VCaP (cell line): ENCODE measurements at regions not wholly inside any gene's neighbourhood (a gene's known extent, or its start where the extent isn't known, plus 50 kb on each side); places are given as distances from the start of the nearest gene placed in this dataset.
A peak's percentile ranks its signal among the peaks of the same experiment; 100 is the strongest.

ENCODE experiments used
- H3K27ac ChIP-seq: fragments of 450-650 bp; 2 replicates; pipeline ENCODE4 v1.5.1; 2017
- TF ChIP-seq, protein P1 (sequence below): fragments of 450-650 bp; conservative IDR thresholded peaks from 2 replicates; pipeline ENCODE4 v1.5.1; 2017; ENCODE audit warnings: mild to moderate bottlenecking, moderate library complexity

DNA sequence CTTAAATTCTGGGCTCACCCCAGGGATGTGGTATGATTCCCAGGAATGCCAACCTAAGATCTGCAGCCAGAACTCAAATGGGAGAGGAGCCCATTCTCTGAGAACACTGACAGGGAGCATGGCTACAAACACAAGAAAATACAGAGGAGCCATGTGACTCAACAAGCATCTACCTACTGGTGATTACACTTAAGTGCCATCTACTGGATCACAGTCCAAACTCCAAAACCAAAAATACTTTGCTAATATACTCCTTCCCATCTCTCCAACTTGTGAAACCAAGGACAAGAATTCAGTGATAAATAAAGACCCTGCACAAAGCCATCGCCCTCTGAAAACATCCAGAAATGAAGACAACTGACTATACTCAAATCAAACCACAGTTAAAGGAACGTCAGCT is 116.9 kb downstream of the NR4A2 start:
- TF ChIP-seq, protein P1, sequence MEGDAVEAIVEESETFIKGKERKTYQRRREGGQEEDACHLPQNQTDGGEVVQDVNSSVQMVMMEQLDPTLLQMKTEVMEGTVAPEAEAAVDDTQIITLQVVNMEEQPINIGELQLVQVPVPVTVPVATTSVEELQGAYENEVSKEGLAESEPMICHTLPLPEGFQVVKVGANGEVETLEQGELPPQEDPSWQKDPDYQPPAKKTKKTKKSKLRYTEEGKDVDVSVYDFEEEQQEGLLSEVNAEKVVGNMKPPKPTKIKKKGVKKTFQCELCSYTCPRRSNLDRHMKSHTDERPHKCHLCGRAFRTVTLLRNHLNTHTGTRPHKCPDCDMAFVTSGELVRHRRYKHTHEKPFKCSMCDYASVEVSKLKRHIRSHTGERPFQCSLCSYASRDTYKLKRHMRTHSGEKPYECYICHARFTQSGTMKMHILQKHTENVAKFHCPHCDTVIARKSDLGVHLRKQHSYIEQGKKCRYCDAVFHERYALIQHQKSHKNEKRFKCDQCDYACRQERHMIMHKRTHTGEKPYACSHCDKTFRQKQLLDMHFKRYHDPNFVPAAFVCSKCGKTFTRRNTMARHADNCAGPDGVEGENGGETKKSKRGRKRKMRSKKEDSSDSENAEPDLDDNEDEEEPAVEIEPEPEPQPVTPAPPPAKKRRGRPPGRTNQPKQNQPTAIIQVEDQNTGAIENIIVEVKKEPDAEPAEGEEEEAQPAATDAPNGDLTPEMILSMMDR: peak; percentile 34
- no peak overlapping the region for H3K27ac ChIP-seq

DNA sequence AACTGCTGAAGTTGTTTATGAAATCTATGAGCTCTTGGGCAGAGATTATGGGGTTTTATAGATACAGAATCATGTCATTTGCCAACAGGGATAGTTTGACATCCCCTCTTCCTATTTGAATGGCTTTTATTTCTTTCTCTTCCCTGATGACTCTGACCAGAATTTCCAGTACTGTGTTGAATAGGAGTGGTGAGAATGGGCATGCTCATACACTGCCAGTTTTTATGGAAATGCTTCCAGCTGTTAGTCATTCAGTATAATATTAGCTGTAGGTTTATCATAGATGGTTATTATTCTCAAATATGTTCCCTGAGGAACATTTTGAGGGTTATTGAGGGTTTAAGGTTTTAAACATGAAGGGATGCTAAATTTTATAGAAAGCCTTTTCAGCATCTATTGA is 121.2 kb downstream of the NR4A2 start:
- H3K27ac ChIP-seq: no peak overlapping the region
- TF ChIP-seq, protein P1: no peak

DNA sequence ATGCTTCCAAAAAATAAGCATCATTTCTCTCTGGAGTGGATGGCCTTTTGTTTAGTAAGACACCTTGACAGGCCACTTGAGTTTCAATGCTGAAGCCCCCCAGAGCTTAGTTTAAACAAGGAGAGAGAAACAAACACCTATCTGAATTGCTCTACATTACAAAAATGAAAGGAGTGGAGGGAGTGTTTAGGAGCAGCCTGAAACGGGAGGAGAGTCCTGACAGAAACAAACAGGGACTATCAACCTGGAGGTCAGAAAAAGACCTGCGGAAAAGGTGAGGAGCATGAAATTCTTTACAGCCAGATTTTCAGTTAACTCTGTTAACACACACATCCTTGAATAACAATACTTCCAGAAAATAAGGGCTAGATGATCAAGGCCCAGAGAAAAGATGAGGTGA is 126.2 kb downstream of the NR4A2 start:
- no peak overlapping the region for H3K27ac ChIP-seq
- TF ChIP-seq, protein P1: no peak

DNA sequence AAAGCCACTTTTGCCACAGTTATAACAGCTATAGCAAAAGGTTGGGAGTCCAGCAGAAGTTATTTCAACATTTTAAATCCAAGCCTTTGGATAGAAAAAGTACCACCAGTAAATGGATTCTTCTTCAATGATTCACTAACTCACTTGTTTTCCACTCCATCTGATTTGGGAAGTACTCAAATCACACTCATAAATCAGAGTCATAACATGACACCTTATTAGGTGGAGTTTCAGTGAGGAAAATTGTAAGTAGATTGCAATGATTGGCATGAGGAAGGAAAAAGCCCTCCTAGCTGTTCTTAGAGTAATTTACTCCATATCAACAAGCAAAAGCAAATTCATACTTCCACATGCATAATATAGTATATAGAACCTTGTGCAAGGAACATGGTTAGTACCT is 132.9 kb downstream of the NR4A2 start:
- TF ChIP-seq, protein P1: no peak
- no peak overlapping the region for H3K27ac ChIP-seq

DNA sequence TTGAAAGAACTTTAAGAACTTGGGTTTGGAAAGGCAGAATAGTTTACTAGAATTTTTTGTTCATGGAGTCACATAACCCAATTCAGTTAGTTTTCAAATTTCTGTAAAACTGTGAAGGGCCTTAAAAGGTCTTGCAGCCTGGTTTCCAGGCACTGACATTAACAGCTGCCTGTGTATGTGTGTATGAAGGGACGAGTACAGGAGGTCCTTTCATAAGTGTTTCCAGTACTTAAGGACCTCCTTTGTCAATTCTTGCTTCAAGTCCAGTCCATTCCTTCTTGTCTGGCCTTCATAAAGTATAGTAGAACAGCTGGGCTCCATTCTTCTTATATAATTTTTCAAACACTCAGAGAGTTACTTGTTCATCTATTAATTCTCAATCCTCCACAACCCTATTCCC is 136.5 kb downstream of the NR4A2 start:
- H3K27ac ChIP-seq: no peak overlapping the region
- TF ChIP-seq, protein P1: no peak

DNA sequence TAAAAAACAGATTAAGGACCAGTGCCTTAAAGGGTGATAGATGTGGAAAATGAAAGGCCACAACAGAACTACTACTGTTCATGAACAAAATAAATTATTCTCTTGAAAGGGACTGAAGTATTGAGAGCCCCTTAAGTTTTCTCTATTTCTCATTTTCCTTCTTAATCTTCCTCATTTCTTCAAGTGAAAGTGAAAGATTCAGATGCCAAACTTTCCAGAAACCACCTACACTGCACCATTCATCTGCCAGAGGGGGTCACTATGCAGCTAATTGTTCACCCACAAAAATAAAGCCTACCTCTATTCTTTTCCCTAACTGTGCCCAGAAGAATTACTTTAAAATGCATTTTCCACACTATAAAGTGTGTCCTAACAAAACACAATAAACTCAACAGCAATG is 140.1 kb downstream of the NR4A2 start:
- TF ChIP-seq, protein P1: no peak
- no peak overlapping the region for H3K27ac ChIP-seq

DNA sequence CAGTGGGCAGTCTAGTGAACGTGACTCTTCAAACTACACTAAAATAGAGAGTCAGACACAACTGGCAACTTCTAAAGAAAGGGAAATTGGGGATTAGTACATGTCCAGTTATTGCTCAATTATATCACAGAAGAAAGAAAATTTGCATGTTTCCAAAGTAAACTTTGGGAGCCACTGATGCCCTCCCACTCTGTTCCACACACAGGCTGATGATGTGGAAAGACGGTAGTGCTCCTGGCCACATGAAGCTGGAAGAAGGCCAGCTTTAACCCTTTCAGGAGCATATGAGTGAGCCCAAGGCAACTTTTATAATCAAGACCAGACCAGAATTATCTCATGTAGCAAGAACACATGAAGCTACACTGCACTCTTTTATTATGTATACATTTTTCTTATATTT is 141.0 kb downstream of the NR4A2 start:
- H3K27ac ChIP-seq: no peak overlapping the region
- TF ChIP-seq, protein P1: no peak

DNA sequence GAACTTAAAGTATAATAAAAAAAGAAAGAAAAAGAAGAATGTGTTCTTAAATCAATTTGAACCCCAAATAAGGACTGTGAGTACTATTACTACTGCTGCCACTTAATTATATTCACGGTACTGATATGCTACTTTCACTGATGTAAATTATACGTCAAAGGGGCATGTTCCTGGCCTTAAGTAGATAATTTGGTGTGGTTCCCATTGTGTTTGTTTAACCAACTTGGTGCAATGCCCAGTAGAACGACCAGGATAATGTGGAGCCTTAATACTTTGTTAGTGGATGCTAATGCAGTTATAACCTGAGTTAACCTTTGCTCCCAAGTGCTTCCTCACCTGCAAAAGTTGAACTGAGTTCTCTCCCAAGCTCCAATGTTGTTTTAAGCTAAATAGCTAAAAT is 142.0 kb downstream of the NR4A2 start:
- TF ChIP-seq, protein P1: no peak
- no peak overlapping the region for H3K27ac ChIP-seq
